Activated naive CD4-positive, alpha-beta T cell treated with anti-CD3 and anti-CD28 coated beads for 36 hours (primary cell): ENCODE measurements at regions not wholly inside any gene's neighbourhood (a gene's known extent, or its start where the extent isn't known, plus 50 kb on each side); places are given as distances from the start of the nearest gene placed in this dataset.
"Not testable (repeated sequence)": the region's sequence is repeated elsewhere in the genome, so short reads cannot be mapped to it uniquely, and the experiment has no call there.

ENCODE experiments used
- CTCF ChIA-PET: fragments of 350-600 bp; sonication (Branson Sonifier 250); formaldehyde crosslinking; loops from one replicate; lab custom pipeline; 2021; ENCODE audit warnings: antibody characterized with exemption; lab: Charles Lee
- DNase-seq: peaks from one replicate; pipeline ENCODE4 v3.0.0-alpha.2; 2020
- H3K27ac Mint-ChIP-seq: one replicate; pipeline ENCODE4 v1.8.0; 2021; ENCODE audit warnings: mild to moderate bottlenecking, mixed read lengths
- H3K27me3 Mint-ChIP-seq: one replicate; pipeline ENCODE4 v1.8.0; 2021; ENCODE audit warnings: low read depth, mixed read lengths
- H3K36me3 Mint-ChIP-seq: one replicate; pipeline ENCODE4 v1.8.0; 2021; ENCODE audit warnings: low read depth, mixed read lengths
- H3K4me1 Mint-ChIP-seq: one replicate; pipeline ENCODE4 v1.8.0; 2021; ENCODE audit warnings: low read depth, mixed read lengths
- H3K4me3 Mint-ChIP-seq: one replicate; pipeline ENCODE4 v1.8.0; 2021; ENCODE audit warnings: mild to moderate bottlenecking, moderate library complexity, mixed read lengths
- H3K9me3 Mint-ChIP-seq: one replicate; pipeline ENCODE4 v1.8.0; 2021; ENCODE audit warnings: mixed read lengths
- intact Hi-C: fragments of 100-400 bp; cut with micrococcal nuclease; formaldehyde crosslinking; loops from one replicate; pipeline ENCODE4 v1.15.1; 2023

- H3K4me3 Mint-ChIP-seq, intact Hi-C loops, H3K27ac Mint-ChIP-seq, H3K27me3 Mint-ChIP-seq, H3K4me1 Mint-ChIP-seq, DNase-seq, H3K36me3 Mint-ChIP-seq, CTCF ChIA-PET: not testable (repeated sequence)
- H3K9me3 Mint-ChIP-seq: peaks cover 12% of the 10 kb centered on the region
Observed at GRCh38 chr5:44044549-44044948, 344.7 kb downstream of the FGF10 start.

GRCh38 chr5:44028226-44028625, 361.0 kb downstream of the FGF10 start:
- no peaks in the 10 kb centered on the region for H3K36me3 Mint-ChIP-seq
- no peak for DNase-seq
- no peaks in the 10 kb centered on the region for H3K9me3 Mint-ChIP-seq
- H3K4me3 Mint-ChIP-seq: no peak overlapping the region
- H3K4me1 Mint-ChIP-seq: no peaks in the 10 kb centered on the region
- no peak overlapping the region for H3K27ac Mint-ChIP-seq
- intact Hi-C loops: no loop called here
- no peaks in the 10 kb centered on the region for H3K27me3 Mint-ChIP-seq
- CTCF ChIA-PET: no interaction called here

GRCh38 chr5:44022622-44023021, 366.6 kb downstream of the FGF10 start:
- no peak for DNase-seq
- H3K9me3 Mint-ChIP-seq: peaks cover 4% of the 10 kb centered on the region
- H3K4me1 Mint-ChIP-seq: no peaks in the 10 kb centered on the region
- H3K36me3 Mint-ChIP-seq: no peaks in the 10 kb centered on the region
- no peak overlapping the region for H3K27ac Mint-ChIP-seq
- H3K4me3 Mint-ChIP-seq: no peak overlapping the region
- CTCF ChIA-PET: no interaction called here
- intact Hi-C loops: no loop called here
- H3K27me3 Mint-ChIP-seq: no peaks in the 10 kb centered on the region

GRCh38 chr5:44011518-44011917, 377.7 kb downstream of the FGF10 start:
- peaks cover 6% of the 10 kb centered on the region for H3K9me3 Mint-ChIP-seq
- no peaks in the 10 kb centered on the region for H3K27me3 Mint-ChIP-seq
- CTCF ChIA-PET: no interaction called here
- no peaks in the 10 kb centered on the region for H3K36me3 Mint-ChIP-seq
- intact Hi-C loops: no loop called here
- DNase-seq: no peak
- H3K27ac Mint-ChIP-seq: no peak overlapping the region
- H3K4me1 Mint-ChIP-seq: no peaks in the 10 kb centered on the region
- no peak overlapping the region for H3K4me3 Mint-ChIP-seq

DNA sequence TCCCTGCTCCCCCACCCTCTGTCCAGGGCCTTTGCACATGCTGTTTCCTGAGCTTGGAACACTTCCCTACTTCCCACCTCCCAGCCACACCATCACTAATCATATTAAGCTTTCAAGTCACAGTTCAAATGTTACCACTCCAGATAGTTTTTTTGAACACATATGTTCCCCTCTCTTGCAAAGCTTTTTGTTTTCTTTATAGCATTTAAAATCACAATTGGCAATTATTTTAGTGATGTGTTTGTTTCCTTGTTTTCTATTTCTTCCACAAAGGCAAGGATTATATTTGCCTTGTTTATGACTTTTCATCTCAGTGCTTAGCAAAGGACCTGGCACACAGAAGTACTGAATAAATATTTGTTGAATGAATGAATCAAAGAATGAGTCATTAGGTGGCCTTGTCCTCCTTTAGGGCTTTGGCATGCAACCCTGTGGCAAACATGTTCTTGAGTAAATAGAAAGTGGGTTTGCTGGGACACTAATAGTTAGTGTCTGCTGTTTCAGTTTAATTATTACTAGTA, 386.8 kb downstream of the FGF10 start:
- no peaks in the 10 kb centered on the region for H3K27me3 Mint-ChIP-seq
- H3K4me1 Mint-ChIP-seq: no peaks in the 10 kb centered on the region
- no peak for DNase-seq
- intact Hi-C loops: no loop called here
- CTCF ChIA-PET: no interaction called here
- no peak overlapping the region for H3K27ac Mint-ChIP-seq
- H3K36me3 Mint-ChIP-seq: no peaks in the 10 kb centered on the region
- no peak overlapping the region for H3K4me3 Mint-ChIP-seq
- peaks cover 3% of the 10 kb centered on the region for H3K9me3 Mint-ChIP-seq

DNA sequence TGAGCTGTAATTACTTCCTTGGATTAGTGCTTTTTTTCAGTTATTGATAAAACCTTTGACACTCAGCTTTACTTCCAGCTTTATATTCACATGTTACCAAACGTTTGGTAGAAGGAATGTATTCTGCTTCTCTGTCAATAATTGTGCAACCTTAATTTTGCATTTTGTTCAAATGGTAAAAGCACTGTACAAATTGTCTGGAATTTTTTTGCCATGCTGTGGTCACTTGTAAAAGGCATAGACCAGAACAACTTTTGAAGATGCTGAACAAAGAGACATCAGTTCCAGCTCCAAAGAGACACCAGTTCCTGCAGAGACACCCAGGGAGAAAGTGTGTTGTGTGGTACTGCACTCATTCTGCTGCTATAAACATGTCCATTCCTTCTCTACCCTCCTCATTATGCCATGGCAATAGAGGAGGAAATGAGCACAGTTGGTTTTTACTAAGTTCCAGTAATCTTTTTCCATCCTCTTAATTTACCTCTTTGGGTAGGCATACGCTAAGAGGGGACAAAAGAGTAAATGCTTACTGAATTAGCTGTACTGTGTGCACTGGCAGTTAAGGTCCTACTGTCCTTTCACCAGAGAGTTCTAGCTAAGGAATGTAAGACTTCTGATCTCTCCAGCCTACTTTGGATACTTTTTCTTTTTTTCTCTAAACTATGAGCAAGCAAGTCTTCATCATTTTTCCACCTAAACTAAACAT, 387.4 kb downstream of the FGF10 start:
- no peak overlapping the region for H3K27ac Mint-ChIP-seq
- intact Hi-C loops: no loop called here
- H3K4me1 Mint-ChIP-seq: no peaks in the 10 kb centered on the region

GRCh38 chr5:44001236-44001635, 388.0 kb downstream of the FGF10 start:
- no peaks in the 10 kb centered on the region for H3K27me3 Mint-ChIP-seq
- CTCF ChIA-PET: no interaction called here
- H3K4me3 Mint-ChIP-seq: no peak overlapping the region
- H3K9me3 Mint-ChIP-seq: no peaks in the 10 kb centered on the region
- H3K27ac Mint-ChIP-seq: no peak overlapping the region
- DNase-seq: no peak
- H3K36me3 Mint-ChIP-seq: no peaks in the 10 kb centered on the region
- intact Hi-C loops: no loop called here
- no peaks in the 10 kb centered on the region for H3K4me1 Mint-ChIP-seq

More for the DNA sequence above, 387.4 kb downstream of the FGF10 start:
- CTCF ChIA-PET: no interaction called here
- Mint-ChIP-seq H3K27me3 (no peaks in the 10 kb centered on the region), H3K4me3 (no peak overlapping the region), H3K36me3 (no peaks in the 10 kb centered on the region), H3K9me3 (peaks cover 3% of the 10 kb centered on the region)
- DNase-seq: no peak

DNA sequence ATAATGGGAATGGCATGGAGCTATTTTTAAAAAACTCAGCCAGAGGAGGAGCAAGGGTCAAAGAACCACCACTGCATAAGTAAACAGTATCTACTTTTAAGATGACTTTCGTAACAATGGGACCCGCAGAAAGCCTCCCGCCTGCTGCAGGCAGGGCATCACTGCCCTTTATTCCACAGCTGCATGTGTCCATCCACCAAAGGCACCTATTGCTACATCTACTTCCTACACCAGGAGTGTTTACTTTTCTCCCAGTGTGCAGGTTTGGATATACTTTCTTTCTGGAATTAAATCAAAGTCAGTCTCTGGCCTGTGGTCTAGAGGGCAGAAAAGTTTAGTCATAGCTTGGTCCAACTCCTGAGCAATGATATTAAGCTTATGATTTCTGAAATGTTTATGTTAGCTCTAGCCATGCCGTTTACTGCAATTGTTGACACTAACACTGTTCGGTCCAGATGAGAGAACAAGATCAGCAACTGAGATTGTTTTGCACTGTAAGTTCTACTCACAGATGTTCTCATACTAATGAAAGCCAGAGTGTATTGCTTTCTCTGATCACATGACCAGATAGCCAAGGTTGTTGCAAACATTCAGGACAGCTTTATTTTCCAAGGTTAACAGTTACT, 391.5 kb downstream of the FGF10 start:
- no peak for DNase-seq
- CTCF ChIA-PET: no interaction called here
- no peaks in the 10 kb centered on the region for H3K4me1 Mint-ChIP-seq
- H3K4me3 Mint-ChIP-seq: no peak overlapping the region
- intact Hi-C loops: no loop called here
- peaks cover 2% of the 10 kb centered on the region for H3K9me3 Mint-ChIP-seq
- H3K27ac Mint-ChIP-seq: no peak overlapping the region
- H3K36me3 Mint-ChIP-seq: no peaks in the 10 kb centered on the region
- H3K27me3 Mint-ChIP-seq: no peaks in the 10 kb centered on the region

DNA sequence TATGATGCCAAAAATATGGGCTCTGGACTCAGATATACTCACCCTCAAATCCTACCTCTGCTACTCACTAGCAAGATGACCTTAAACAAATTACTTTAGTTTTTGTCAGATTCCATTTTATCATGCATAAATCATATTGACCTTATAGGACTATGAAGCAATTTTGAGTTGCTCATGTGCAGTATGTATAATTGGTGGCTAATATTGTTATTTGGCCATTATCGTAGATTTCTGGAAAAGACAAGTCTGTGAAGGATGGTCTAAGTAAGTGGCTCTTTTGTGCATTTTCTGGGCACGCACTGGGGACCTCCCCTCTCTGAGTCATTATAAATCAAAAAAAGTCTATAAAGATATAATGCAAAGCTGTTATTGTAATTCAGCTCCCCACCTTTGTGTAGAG, 393.0 kb downstream of the FGF10 start:
- Mint-ChIP-seq H3K4me1 (no peaks in the 10 kb centered on the region), H3K27ac (no peak overlapping the region), H3K9me3 (peaks cover 2% of the 10 kb centered on the region), H3K4me3 (no peak overlapping the region), H3K36me3 (no peaks in the 10 kb centered on the region), H3K27me3 (no peaks in the 10 kb centered on the region)
- intact Hi-C loops: no loop called here
- no peak for DNase-seq
- CTCF ChIA-PET: no interaction called here

- CTCF ChIA-PET: no interaction called here
- DNase-seq: no peak
- H3K9me3 Mint-ChIP-seq: peaks cover 2% of the 10 kb centered on the region
- intact Hi-C loops: no loop called here
- no peak overlapping the region for H3K27ac Mint-ChIP-seq
- H3K4me3 Mint-ChIP-seq: no peak overlapping the region
- H3K4me1 Mint-ChIP-seq: no peaks in the 10 kb centered on the region
- no peaks in the 10 kb centered on the region for H3K27me3 Mint-ChIP-seq
- no peaks in the 10 kb centered on the region for H3K36me3 Mint-ChIP-seq
Observed at GRCh38 chr5:43994352-43994708, 391.4 kb downstream of the NNT start.

DNA sequence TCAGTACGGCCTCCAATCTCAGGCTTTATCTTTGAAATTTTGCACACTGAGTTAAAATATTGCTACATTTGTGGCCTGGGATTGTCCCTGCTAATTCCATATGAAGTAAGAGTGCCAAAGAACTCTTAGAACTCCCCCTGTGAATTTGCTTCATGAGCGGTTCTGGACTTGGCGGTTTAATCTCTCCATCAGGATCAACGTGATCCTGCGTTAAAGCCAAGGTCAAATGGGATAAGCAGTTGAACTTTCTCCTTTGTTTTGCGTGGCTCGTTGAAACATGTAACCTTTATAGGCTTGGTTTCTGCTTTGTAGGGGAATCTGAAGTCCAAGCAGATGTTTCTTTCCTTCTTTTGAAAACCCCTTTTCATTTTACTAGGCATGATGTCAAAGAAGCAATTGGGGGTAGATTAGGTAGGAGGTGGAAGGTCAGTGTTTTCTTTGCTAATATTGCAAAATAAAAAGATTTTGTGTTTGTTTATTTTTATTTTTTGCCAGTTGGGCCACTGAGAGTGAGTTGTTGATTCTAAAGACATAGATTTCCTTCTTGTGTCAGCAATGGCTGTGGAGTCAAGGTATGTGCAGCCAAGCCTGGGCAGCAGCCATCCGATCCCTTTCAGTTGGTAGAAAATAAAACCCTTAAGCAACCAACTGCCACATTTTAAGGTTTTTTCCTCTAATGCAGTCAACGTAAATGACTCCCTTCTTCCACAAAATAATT, 390.8 kb downstream of the NNT start:
- intact Hi-C loops: no loop called here
- no peak overlapping the region for H3K27ac Mint-ChIP-seq
- H3K27me3 Mint-ChIP-seq: no peaks in the 10 kb centered on the region
- no peaks in the 10 kb centered on the region for H3K4me1 Mint-ChIP-seq
- CTCF ChIA-PET: no interaction called here
- peaks cover 2% of the 10 kb centered on the region for H3K9me3 Mint-ChIP-seq
- H3K36me3 Mint-ChIP-seq: no peaks in the 10 kb centered on the region
- no peak for DNase-seq
- H3K4me3 Mint-ChIP-seq: no peak overlapping the region

DNA sequence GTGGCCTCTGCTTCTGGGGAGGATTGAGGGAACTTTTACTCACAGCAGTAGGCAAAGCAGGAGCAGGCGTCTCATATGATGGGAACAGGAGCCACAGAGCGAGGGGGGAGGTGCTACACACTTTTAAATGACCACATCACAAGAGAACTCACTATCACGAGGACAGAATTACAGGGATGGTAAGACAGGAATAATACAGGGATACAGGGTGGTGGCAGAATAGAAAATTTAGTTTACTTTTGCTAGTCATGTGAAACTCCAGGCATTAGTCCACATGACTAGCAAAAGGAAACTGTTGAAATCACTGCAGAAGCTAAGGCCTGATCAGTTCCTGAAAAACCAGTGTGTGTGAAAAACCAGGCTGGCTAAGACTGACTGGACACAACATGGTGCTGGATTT, 382.4 kb downstream of the NNT start:
- no peak overlapping the region for H3K4me3 Mint-ChIP-seq
- H3K9me3 Mint-ChIP-seq: peaks cover 5% of the 10 kb centered on the region
- H3K4me1 Mint-ChIP-seq: no peaks in the 10 kb centered on the region
- peaks cover 3% of the 10 kb centered on the region for H3K27me3 Mint-ChIP-seq
- H3K36me3 Mint-ChIP-seq: no peaks in the 10 kb centered on the region
- CTCF ChIA-PET: no interaction called here
- no peak overlapping the region for H3K27ac Mint-ChIP-seq
- DNase-seq: no peak
- intact Hi-C loops: no loop called here

GRCh38 chr5:43981556-43981955, 378.6 kb downstream of the NNT start:
- Mint-ChIP-seq H3K4me1 (no peaks in the 10 kb centered on the region), H3K36me3 (no peaks in the 10 kb centered on the region), H3K27ac (no peak overlapping the region), H3K4me3 (no peak overlapping the region), H3K9me3 (peaks cover 11% of the 10 kb centered on the region), H3K27me3 (peaks cover 3% of the 10 kb centered on the region)
- CTCF ChIA-PET: interaction anchor here (0.6 kb wide), 1 partner anchor 222 kb away, joined by 3 read pairs; no protein-coding TSS in a partner anchor
- intact Hi-C loops: no loop called here
- no peak for DNase-seq
